Endothelial cell of umbilical vein (primary cell): ENCODE measurements at regions not wholly inside any gene's neighbourhood (a gene's known extent, or its start where the extent isn't known, plus 50 kb on each side); places are given as distances from the start of the nearest gene placed in this dataset.

Source experiments
- BruUV-seq: library from RNA; stranded (reverse); fragments of 400-500 nt; replicated peaks from 2 replicates; lab custom pipeline; 2021; lab: Mats Ljungman, UMichigan
- CTCF ChIA-PET: fragments of 300-600, 350-600 bp; sonication (Branson Sonifier 250); formaldehyde crosslinking; loops from one replicate; lab custom pipeline; 2021; ENCODE audit warnings: antibody characterized with exemption, inconsistent platforms; lab: Charles Lee
- POLR2A ChIA-PET: fragments of 300-600, 350-600 bp; sonication (Branson Sonifier 250); formaldehyde crosslinking; loops from one replicate; lab custom pipeline; 2021; ENCODE audit warnings: antibody characterized with exemption, inconsistent platforms; lab: Charles Lee
- DNase-seq: peaks from one replicate; pipeline ENCODE4 v3.0.0-alpha.2; 2011; ENCODE audit warnings: low read depth, low spot score
- FAIRE-seq: peaks from 2 replicates; lab custom pipeline; 2011; peaks lifted over from hg19 to GRCh38; lab: Jason Lieb, UNC
- H2AFZ ChIP-seq: 2 replicates; pipeline ENCODE4 v1.6.0; 2012; ENCODE audit warnings: low read depth, low read length, control low read depth, inconsistent platforms
- H3K27ac ChIP-seq: 2 replicates; pipeline ENCODE4 v1.5.1; 2011; ENCODE audit warnings: low read depth, mild to moderate bottlenecking, control low read depth, low read length, moderate library complexity; ENCODE audit not compliant: insufficient read depth
- H3K27me3 ChIP-seq, 2 experiments: 2 replicates each; pipeline versions ENCODE4 v1.6.0 to v1.6.1; 2011; ENCODE audit warnings: low read length in 2 of 2, mixed read lengths in 1 of 2; ENCODE audit not compliant: control insufficient read depth in 2 of 2, insufficient read depth in 2 of 2
- H3K36me3 ChIP-seq, 2 experiments: 2 replicates in 1 of 2; 3 replicates in 1 of 2; pipeline ENCODE4 v1.5.1; 2011; ENCODE audit warnings: low read length in 2 of 2, mild to moderate bottlenecking in 1 of 2, moderate library complexity in 1 of 2; ENCODE audit not compliant: control insufficient read depth in 2 of 2, insufficient read depth in 2 of 2; ENCODE audit errors: extremely low read depth in 1 of 2
- H3K4me1 ChIP-seq: 3 replicates; pipeline ENCODE4 v1.5.1; 2011; ENCODE audit warnings: mild to moderate bottlenecking, low read length; ENCODE audit not compliant: control insufficient read depth, insufficient read depth; ENCODE audit errors: extremely low read depth
- H3K4me2 ChIP-seq: 2 replicates; pipeline ENCODE4 v1.6.1; 2011; ENCODE audit warnings: low read length, control low read depth, mixed read lengths; ENCODE audit not compliant: insufficient read depth
- H3K4me3 ChIP-seq, 3 experiments: fragments of 200-600 bp in 1 of 3; sonication (generic), shearing (Covaris generic) in 1 of 3; replicated peaks in 1 of 3; 2 replicates each; pipeline ENCODE4 v1.5.1; 2011 to 2016; ENCODE audit warnings: control low read depth in 3 of 3, low read length in 3 of 3, mild to moderate bottlenecking in 2 of 3, inconsistent platforms in 1 of 3, low read depth in 1 of 3, moderate library complexity in 1 of 3; ENCODE audit not compliant: insufficient read depth in 1 of 3
- H3K79me2 ChIP-seq: 2 replicates; pipeline ENCODE4 v1.6.0; 2012; ENCODE audit warnings: low read length, inconsistent platforms; ENCODE audit not compliant: control insufficient read depth, insufficient read depth
- H3K9ac ChIP-seq: replicated peaks from 2 replicates; pipeline ENCODE3; 2011; ENCODE audit warnings: low read length, control low read depth; ENCODE audit not compliant: insufficient read depth; ENCODE audit errors: extremely low read depth
- H3K9me1 ChIP-seq: replicated peaks from 3 replicates; pipeline ENCODE4 v1.6.0; 2011; ENCODE audit warnings: mild to moderate bottlenecking, low read length; ENCODE audit not compliant: control insufficient read depth, insufficient read depth; ENCODE audit errors: extremely low read depth
- H3K9me3 ChIP-seq: replicated peaks from 2 replicates; pipeline ENCODE4 v1.5.1; 2012; ENCODE audit warnings: low read length, inconsistent platforms; ENCODE audit not compliant: control insufficient read depth, insufficient read depth
- H4K20me1 ChIP-seq: replicated peaks from 2 replicates; pipeline ENCODE3; 2011; ENCODE audit warnings: mild to moderate bottlenecking, low read length; ENCODE audit not compliant: control insufficient read depth, insufficient read depth; ENCODE audit errors: extremely low read depth
- EZH2 ChIP-seq: IDR thresholded peaks from 2 replicates; pipeline ENCODE4 v1.6.1; 2012; ENCODE audit warnings: borderline replicate concordance, low read depth, mild to moderate bottlenecking, moderate library complexity, low read length, inconsistent platforms; ENCODE audit not compliant: severe bottlenecking
- FOS ChIP-seq: IDR thresholded peaks from 2 replicates; pipeline ENCODE4 v1.6.1; 2011; ENCODE audit warnings: mild to moderate bottlenecking, low read length, moderate library complexity, borderline replicate concordance; ENCODE audit not compliant: insufficient read depth
- GATA2 ChIP-seq: IDR thresholded peaks from 2 replicates; pipeline ENCODE4 v1.7.0; 2011; ENCODE audit warnings: low read depth, mild to moderate bottlenecking, moderate library complexity, mixed read lengths, low read length; ENCODE audit not compliant: insufficient read length, insufficient read depth
- JUN ChIP-seq: IDR thresholded peaks from 2 replicates; pipeline ENCODE4 v1.6.1; 2011; ENCODE audit warnings: borderline replicate concordance, low read depth; ENCODE audit not compliant: insufficient read length, insufficient read depth
- MYC ChIP-seq: IDR thresholded peaks from one replicate; pipeline ENCODE4 v1.6.1; 2011; ENCODE audit warnings: mild to moderate bottlenecking, low read depth, low read length
- POLR2A ChIP-seq: IDR thresholded peaks from 2 replicates; pipeline ENCODE4 v1.6.1; 2012; ENCODE audit warnings: low read depth, mild to moderate bottlenecking, control low read depth, low read length
- POLR2AphosphoS5 ChIP-seq: IDR thresholded peaks from 2 replicates; pipeline ENCODE4 v1.6.1; 2012; ENCODE audit warnings: low read depth, mild to moderate bottlenecking, control low read depth, low read length, moderate library complexity; ENCODE audit not compliant: insufficient read depth
- dilution Hi-C: fragments of 300-500 bp; cut with MboI; formaldehyde crosslinking; loops from one replicate; pipeline ENCODE4 v1.15.0; 2019; ENCODE audit warnings: low sequenced_read_pairs; ENCODE audit not compliant: extremely low pct_ligation_motif_present
- intact Hi-C: fragments of 100-400 bp; cut with micrococcal nuclease; formaldehyde crosslinking; loops from one replicate; pipeline ENCODE4 v1.10.0; 2022
- TF ChIP-seq, protein P1 (sequence below): IDR thresholded peaks from 2 replicates; pipeline ENCODE4 v1.6.1; 2011; ENCODE audit not compliant: insufficient read depth, insufficient read length
- TF ChIP-seq, protein P2 (sequence below), 2 donors: IDR thresholded peaks; 1 replicate in 1 of 2; 2 replicates in 1 of 2; pipeline ENCODE4 v1.5.1; 2011; ENCODE audit warnings: low read length in 2 of 2, mild to moderate bottlenecking in 2 of 2, moderate library complexity in 2 of 2, control low read depth in 1 of 2, inconsistent platforms in 1 of 2, low read depth in 1 of 2; ENCODE audit not compliant: insufficient read depth in 1 of 2; ENCODE audit errors: extremely low read depth in 1 of 2

- intact Hi-C loops (no loop called here), dilution Hi-C loops (no loop called here)
- Histone ChIP-seq H4K20me1 (no peaks in the 10 kb centered on the region), H3K9me3 (no peaks in the 10 kb centered on the region), H3K79me2 (no peaks in the 10 kb centered on the region), H2AFZ (no peak overlapping the region), H3K9ac (no peak overlapping the region), H3K4me2 (no peak overlapping the region), H3K9me1 (no peaks in the 10 kb centered on the region), H3K36me3 (no peaks in the 10 kb centered on the region), H3K4me3 (no peak overlapping the region), H3K27me3 (no peaks in the 10 kb centered on the region), H3K27ac (no peak overlapping the region), H3K4me1 (no peaks in the 10 kb centered on the region)
- CTCF ChIA-PET = no interaction called here
- DNase-seq (no peak), FAIRE-seq (no peak)
- BruUV-seq = no TSS peak
- TF ChIP-seq JUN (no peak), MYC (no peak), POLR2AphosphoS5 (no peak), POLR2A (no peak), EZH2 (no peak), FOS (no peak), GATA2 (no peak)
- TF ChIP-seq, protein P1, sequence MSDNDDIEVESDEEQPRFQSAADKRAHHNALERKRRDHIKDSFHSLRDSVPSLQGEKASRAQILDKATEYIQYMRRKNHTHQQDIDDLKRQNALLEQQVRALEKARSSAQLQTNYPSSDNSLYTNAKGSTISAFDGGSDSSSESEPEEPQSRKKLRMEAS = no peak
- TF ChIP-seq, protein P2, sequence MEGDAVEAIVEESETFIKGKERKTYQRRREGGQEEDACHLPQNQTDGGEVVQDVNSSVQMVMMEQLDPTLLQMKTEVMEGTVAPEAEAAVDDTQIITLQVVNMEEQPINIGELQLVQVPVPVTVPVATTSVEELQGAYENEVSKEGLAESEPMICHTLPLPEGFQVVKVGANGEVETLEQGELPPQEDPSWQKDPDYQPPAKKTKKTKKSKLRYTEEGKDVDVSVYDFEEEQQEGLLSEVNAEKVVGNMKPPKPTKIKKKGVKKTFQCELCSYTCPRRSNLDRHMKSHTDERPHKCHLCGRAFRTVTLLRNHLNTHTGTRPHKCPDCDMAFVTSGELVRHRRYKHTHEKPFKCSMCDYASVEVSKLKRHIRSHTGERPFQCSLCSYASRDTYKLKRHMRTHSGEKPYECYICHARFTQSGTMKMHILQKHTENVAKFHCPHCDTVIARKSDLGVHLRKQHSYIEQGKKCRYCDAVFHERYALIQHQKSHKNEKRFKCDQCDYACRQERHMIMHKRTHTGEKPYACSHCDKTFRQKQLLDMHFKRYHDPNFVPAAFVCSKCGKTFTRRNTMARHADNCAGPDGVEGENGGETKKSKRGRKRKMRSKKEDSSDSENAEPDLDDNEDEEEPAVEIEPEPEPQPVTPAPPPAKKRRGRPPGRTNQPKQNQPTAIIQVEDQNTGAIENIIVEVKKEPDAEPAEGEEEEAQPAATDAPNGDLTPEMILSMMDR (IDR thresholded peaks at IDR 0.05; ENCODE audit: extremely low read depth in 1 of 2, insufficient read depth in 1 of 2, low read depth in 1 of 2, low read length in 2 of 2) = no peak
- POLR2A ChIA-PET = no interaction called here
Observed at GRCh38 chr18:75524181-75524580, 96.7 kb upstream of the SMIM21 start.
